Left lung (tissue), 4 donors: ENCODE measurements at regions not wholly inside any gene's neighbourhood (a gene's known extent, or its start where the extent isn't known, plus 50 kb on each side); places are given as distances from the start of the nearest gene placed in this dataset.

Source experiments
- ATAC-seq: fragments of 200-7000 bp; cut with Tn5 transposase; one replicate; pipeline ENCODE4 v1.9.1; 2020; ENCODE audit warnings: moderate library complexity
- DNase-seq, 4 donors: peaks; one replicate each; pipeline ENCODE4 v3.0.0-alpha.2; 2013 to 2020
- H3K27ac ChIP-seq, 2 donors: fragments of 200-600 bp; sonication (generic) in 1 of 2; one replicate each; pipeline versions ENCODE4 v1.5.0 to v1.8.0; 2020 to 2021
- H3K27me3 ChIP-seq, 2 donors: fragments of 200-600 bp; sonication (generic) in 1 of 2; one replicate each; pipeline versions ENCODE4 v1.5.0 to v1.8.0; 2020 to 2021
- H3K36me3 ChIP-seq, 2 donors: fragments of 200-600 bp; sonication (generic) in 1 of 2; one replicate each; pipeline versions ENCODE4 v1.5.0 to v1.8.0; 2020 to 2021
- H3K4me1 ChIP-seq, 2 donors: fragments of 200-600 bp; one replicate each; pipeline ENCODE4 v1.8.0; 2021
- H3K4me3 ChIP-seq, 2 donors: fragments of 200-600 bp; sonication (generic) in 1 of 2; one replicate each; pipeline versions ENCODE4 v1.5.0 to v1.8.0; 2020 to 2021; ENCODE audit warnings: mild to moderate bottlenecking in 1 of 2
- H3K9me3 ChIP-seq, 2 donors: fragments of 200-600 bp; sonication (generic) in 1 of 2; one replicate each; pipeline versions ENCODE4 v1.5.0 to v1.8.0; 2020 to 2021
- intact Hi-C, 2 donors: fragments of 100-400 bp; cut with DNase I; formaldehyde crosslinking; loops; one replicate each; pipeline versions ENCODE4 v1.11.2 to v1.14.2; 2022
- TF ChIP-seq, protein P1 (sequence below), 2 donors: fragments of 200-600 bp; sonication (generic) in 1 of 2; IDR thresholded peaks; one replicate each; pipeline versions ENCODE4 v1.5.0 to v1.8.0; 2021; ENCODE audit warnings: antibody characterized with exemption in 2 of 2
- donor health status: DM: no; HTN: yes; CAD: no.
- donor health status: DM: no; HTN: no; CAD: no.

DNA sequence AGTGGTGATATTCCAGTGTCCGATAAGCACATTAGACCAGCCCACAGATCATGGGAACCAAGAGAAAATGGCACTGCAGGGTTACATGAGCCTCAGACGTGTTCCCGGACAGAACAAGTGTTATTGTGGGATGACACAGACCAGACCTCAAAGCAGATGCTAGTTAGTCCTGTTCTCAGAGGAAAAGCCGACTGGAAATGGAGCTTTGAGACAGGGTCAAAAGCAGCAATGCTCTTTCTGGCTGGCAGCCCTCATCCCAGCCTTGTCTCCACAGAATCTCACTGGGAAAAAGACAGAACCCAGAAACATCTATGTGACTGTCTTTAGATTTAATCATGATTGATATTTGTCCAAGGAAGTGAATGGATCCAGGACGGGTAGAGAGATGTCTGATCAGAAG is 506.8 kb downstream of the INSC start:
- no peak for ATAC-seq
- intact Hi-C loops: no loop called here
- no peak for DNase-seq
- Histone ChIP-seq H3K36me3 (no peaks in the 10 kb centered on the region), H3K9me3 (no peaks in the 10 kb centered on the region), H3K4me1 (no peaks in the 10 kb centered on the region), H3K4me3 (no peak overlapping the region), H3K27ac (no peak overlapping the region), H3K27me3 (no peaks in the 10 kb centered on the region)
- TF ChIP-seq, protein P1, sequence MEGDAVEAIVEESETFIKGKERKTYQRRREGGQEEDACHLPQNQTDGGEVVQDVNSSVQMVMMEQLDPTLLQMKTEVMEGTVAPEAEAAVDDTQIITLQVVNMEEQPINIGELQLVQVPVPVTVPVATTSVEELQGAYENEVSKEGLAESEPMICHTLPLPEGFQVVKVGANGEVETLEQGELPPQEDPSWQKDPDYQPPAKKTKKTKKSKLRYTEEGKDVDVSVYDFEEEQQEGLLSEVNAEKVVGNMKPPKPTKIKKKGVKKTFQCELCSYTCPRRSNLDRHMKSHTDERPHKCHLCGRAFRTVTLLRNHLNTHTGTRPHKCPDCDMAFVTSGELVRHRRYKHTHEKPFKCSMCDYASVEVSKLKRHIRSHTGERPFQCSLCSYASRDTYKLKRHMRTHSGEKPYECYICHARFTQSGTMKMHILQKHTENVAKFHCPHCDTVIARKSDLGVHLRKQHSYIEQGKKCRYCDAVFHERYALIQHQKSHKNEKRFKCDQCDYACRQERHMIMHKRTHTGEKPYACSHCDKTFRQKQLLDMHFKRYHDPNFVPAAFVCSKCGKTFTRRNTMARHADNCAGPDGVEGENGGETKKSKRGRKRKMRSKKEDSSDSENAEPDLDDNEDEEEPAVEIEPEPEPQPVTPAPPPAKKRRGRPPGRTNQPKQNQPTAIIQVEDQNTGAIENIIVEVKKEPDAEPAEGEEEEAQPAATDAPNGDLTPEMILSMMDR (IDR thresholded peaks at IDR 0.05): no peak

DNA sequence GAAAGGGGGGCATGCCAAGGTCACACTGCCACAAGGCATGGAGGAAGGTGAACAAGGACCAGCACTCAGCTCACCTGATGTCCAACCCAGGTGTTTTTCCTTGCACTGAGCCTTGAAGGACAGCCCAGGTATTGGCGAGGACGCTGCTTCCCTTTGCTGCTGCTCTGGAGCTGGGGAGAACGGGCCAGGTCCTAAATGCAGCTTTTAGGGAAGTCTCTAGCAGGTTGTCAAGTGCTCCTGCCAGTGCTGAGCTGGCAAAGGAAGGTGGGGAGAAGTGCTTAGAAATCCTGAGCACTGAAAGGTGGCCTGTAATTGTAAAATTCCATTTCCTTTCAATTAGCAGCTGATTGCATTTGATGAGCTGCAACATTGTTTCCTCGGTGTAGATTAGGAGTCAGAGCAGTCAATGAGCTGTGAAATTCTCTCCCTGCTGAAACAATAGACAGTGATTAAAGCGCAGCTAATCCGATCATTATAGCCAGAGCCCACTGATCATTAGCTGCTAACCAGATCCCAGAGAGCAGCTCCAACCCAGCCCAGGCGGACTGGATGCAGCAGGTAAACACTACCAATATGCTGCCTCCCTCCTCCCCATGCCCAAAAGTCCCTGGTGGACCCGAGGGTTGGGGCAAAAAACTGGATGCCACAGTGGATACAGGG is 507.6 kb downstream of the INSC start:
- no peak overlapping the region for H3K4me3 ChIP-seq
- DNase-seq: no peak
- intact Hi-C loops: no loop called here

DNA sequence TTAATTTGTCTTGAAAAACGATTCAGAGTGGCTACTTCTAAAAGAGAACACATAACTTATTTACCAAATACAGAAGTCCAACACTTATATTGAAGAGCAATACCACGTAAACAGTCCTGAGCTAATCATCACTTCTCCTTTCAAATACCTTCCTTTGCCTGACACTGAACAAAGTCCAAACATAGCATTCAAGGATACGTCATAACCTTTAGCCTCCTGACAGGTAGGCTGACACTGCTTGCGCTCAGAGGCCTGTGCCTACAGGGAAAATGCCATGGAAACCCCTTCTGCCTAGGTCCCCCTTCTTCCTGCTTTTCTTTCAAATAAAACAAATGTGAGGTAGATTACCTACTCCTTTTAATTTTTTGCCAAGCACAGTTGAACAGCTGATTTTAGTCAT is 510.0 kb downstream of the INSC start:
- Histone ChIP-seq H3K9me3 (no peaks in the 10 kb centered on the region), H3K36me3 (no peaks in the 10 kb centered on the region), H3K4me3 (no peak overlapping the region), H3K4me1 (peaks cover 0 to 5% of the 10 kb centered on the region in 2 donors), H3K27me3 (no peaks in the 10 kb centered on the region), H3K27ac (peak overlapping the region in 1 of 2 donors; percentile 84)
- ATAC-seq (no peak), DNase-seq (no peak)
- intact Hi-C loops: no loop called here
- TF ChIP-seq, protein P1 (IDR thresholded peaks at IDR 0.05): no peak

More for the DNA sequence above, 507.6 kb downstream of the INSC start:
- Histone ChIP-seq H3K4me1 (no peaks in the 10 kb centered on the region), H3K9me3 (no peaks in the 10 kb centered on the region), H3K27me3 (no peaks in the 10 kb centered on the region), H3K27ac (no peak overlapping the region), H3K36me3 (no peaks in the 10 kb centered on the region)
- TF ChIP-seq, protein P1 (IDR thresholded peaks at IDR 0.05): no peak
- no peak for ATAC-seq

DNA sequence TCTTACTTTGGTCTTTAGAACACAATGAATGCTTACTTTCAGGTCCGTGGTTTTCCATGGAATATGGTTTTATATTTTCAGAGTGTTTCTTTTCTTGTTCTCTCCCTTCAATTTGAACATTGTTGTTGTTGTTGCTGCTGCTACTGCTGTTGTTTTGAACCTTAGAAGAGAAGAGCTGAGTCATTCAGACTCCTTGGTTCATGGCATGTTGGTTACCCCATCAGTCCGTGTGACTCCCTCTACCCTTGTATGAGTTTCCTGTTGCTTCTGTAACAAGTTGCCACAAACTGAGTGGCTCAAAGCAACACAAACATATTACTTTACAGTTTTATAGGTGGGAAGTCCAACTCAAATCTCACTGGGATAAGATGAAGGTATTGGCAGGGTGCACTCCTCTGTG is 511.0 kb downstream of the INSC start:
- TF ChIP-seq, protein P1 (IDR thresholded peaks at IDR 0.05): no peak
- H3K27ac ChIP-seq: peak overlapping the region in 1 of 2 donors; percentile 84
- DNase-seq (no peak), ATAC-seq (no peak)
- H3K4me1 ChIP-seq: peaks cover 0 to 5% of the 10 kb centered on the region in 2 donors
- no peaks in the 10 kb centered on the region for H3K9me3 ChIP-seq
- no peaks in the 10 kb centered on the region for H3K36me3 ChIP-seq
- intact Hi-C loops: no loop called here
- no peak overlapping the region for H3K4me3 ChIP-seq
- H3K27me3 ChIP-seq: no peaks in the 10 kb centered on the region

GRCh38 chr11:15627560-15627959 is 512.8 kb downstream of the INSC start:
- H3K4me3 ChIP-seq: no peak overlapping the region
- no peak for ATAC-seq
- intact Hi-C loops: no loop called here
- H3K9me3 ChIP-seq: no peaks in the 10 kb centered on the region
- TF ChIP-seq, protein P1 (IDR thresholded peaks at IDR 0.05): no peak
- no peak overlapping the region for H3K27ac ChIP-seq
- no peaks in the 10 kb centered on the region for H3K36me3 ChIP-seq
- peaks cover 0 to 5% of the 10 kb centered on the region in 2 donors for H3K4me1 ChIP-seq
- DNase-seq: no peak
- no peaks in the 10 kb centered on the region for H3K27me3 ChIP-seq
